Endodermal cell (in vitro differentiated cells): ENCODE measurements at regions not wholly inside any gene's neighbourhood (a gene's known extent, or its start where the extent isn't known, plus 50 kb on each side); places are given as distances from the start of the nearest gene placed in this dataset.
"Not testable (repeated sequence)": the region's sequence is repeated elsewhere in the genome, so short reads cannot be mapped to it uniquely, and the experiment has no call there.

ENCODE experiments used
- DNase-seq: peaks from one replicate; pipeline ENCODE4 v3.0.0-alpha.2; 2017
- H3K27ac ChIP-seq: 2 replicates; pipeline ENCODE4 v1.5.1; 2013; ENCODE audit warnings: mild to moderate bottlenecking, low read depth, low read length, moderate library complexity
- H3K27me3 ChIP-seq: 2 replicates; pipeline ENCODE4 v1.6.1; 2013; ENCODE audit warnings: mild to moderate bottlenecking, low read length, moderate library complexity; ENCODE audit not compliant: insufficient read depth, control insufficient read depth, poor library complexity, severe bottlenecking
- H3K36me3 ChIP-seq: 2 replicates; pipeline ENCODE4 v1.7.0; 2013; ENCODE audit warnings: mild to moderate bottlenecking, low read length, moderate library complexity; ENCODE audit not compliant: control insufficient read depth, insufficient read depth
- H3K4me1 ChIP-seq: one replicate; pipeline ENCODE4 v1.7.0; 2013; ENCODE audit warnings: low read length; ENCODE audit not compliant: control insufficient read depth, insufficient read depth
- H3K4me3 ChIP-seq: 2 replicates; pipeline ENCODE4 v1.5.1; 2013; ENCODE audit warnings: mild to moderate bottlenecking, low read length, moderate library complexity
- H3K9ac ChIP-seq: 2 replicates; pipeline ENCODE4 v1.6.1; 2013; ENCODE audit warnings: mild to moderate bottlenecking, low read length, moderate library complexity; ENCODE audit not compliant: poor library complexity, severe bottlenecking; ENCODE audit errors: extremely low read depth
- H3K9me3 ChIP-seq: 2 replicates; pipeline ENCODE4 v1.6.1; 2013; ENCODE audit warnings: mild to moderate bottlenecking, low read length, moderate library complexity; ENCODE audit not compliant: control insufficient read depth
- H3K27ac Mint-ChIP-seq: 2 replicates; pipeline ENCODE4 v1.8.0; 2020; ENCODE audit warnings: mixed read lengths
- H3K27me3 Mint-ChIP-seq: 2 replicates; pipeline ENCODE4 v1.8.0; 2021; ENCODE audit warnings: mild to moderate bottlenecking, mixed read lengths; ENCODE audit not compliant: insufficient read depth
- H3K36me3 Mint-ChIP-seq: 2 replicates; pipeline ENCODE4 v1.8.0; 2020; ENCODE audit warnings: low read depth, mixed read lengths
- H3K4me1 Mint-ChIP-seq: 2 replicates; pipeline ENCODE4 v1.8.0; 2020; ENCODE audit warnings: mixed read lengths
- H3K4me3 Mint-ChIP-seq: 2 replicates; pipeline ENCODE4 v1.8.0; 2020; ENCODE audit warnings: mild to moderate bottlenecking, moderate library complexity, mixed read lengths
- H3K9me3 Mint-ChIP-seq: 2 replicates; pipeline ENCODE4 v1.8.0; 2020; ENCODE audit warnings: mild to moderate bottlenecking, mixed read lengths
- WGBS, 2 experiments: methylation state at CpG; one replicate each; pipeline versions ENCODE4 v1.1.5 to v1.1.7; 2013; ENCODE audit warnings: missing lambda C conversion rate in 2 of 2, mixed read lengths in 1 of 2; ENCODE audit not compliant: insufficient coverage in 1 of 2, insufficient read length in 1 of 2; 5-methylcytosine and 5-hydroxymethylcytosine counted together
- TF ChIP-seq, protein P1 (sequence below): fragments of 200-600 bp; sonication (generic); conservative IDR thresholded peaks from 2 replicates; pipeline ENCODE4 v1.5.0; 2021; ENCODE audit warnings: antibody characterized with exemption, mild to moderate bottlenecking

DNA sequence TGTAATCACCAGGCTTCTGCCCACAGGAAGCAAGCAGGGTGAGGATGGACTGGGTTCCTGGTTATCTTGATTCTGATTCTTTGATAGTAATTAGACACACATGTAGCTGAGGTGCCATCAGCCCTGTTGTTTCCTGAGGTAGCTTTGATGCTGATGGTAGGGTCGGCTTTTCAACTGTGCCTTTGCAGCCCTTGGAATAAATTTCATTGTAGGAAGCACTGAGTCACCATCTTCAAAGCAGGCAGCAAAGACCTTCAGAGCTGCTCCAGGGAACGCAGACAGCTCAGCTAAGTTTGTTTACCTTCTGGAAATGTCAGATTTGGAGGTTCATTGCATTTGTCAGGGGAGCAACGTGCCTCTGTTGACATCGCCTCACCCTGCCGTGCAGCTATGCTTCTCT is 135.4 kb downstream of the ASMT start:
- TF ChIP-seq, protein P1, sequence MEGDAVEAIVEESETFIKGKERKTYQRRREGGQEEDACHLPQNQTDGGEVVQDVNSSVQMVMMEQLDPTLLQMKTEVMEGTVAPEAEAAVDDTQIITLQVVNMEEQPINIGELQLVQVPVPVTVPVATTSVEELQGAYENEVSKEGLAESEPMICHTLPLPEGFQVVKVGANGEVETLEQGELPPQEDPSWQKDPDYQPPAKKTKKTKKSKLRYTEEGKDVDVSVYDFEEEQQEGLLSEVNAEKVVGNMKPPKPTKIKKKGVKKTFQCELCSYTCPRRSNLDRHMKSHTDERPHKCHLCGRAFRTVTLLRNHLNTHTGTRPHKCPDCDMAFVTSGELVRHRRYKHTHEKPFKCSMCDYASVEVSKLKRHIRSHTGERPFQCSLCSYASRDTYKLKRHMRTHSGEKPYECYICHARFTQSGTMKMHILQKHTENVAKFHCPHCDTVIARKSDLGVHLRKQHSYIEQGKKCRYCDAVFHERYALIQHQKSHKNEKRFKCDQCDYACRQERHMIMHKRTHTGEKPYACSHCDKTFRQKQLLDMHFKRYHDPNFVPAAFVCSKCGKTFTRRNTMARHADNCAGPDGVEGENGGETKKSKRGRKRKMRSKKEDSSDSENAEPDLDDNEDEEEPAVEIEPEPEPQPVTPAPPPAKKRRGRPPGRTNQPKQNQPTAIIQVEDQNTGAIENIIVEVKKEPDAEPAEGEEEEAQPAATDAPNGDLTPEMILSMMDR = no peak
- Histone ChIP-seq H3K4me1 (no peaks in the 10 kb centered on the region), H3K27me3 (no peaks in the 10 kb centered on the region), H3K9ac (no peak overlapping the region), H3K27ac (no peak overlapping the region), H3K4me3 (no peak overlapping the region), H3K36me3 (no peaks in the 10 kb centered on the region), H3K9me3 (no peaks in the 10 kb centered on the region)
- Mint-ChIP-seq H3K36me3 (no peaks in the 10 kb centered on the region), H3K9me3 (peaks cover 12% of the 10 kb centered on the region), H3K27me3 (no peaks in the 10 kb centered on the region), H3K4me1 (no peaks in the 10 kb centered on the region), H3K4me3 (no peak overlapping the region), H3K27ac (no peak overlapping the region)
- WGBS, 2 experiments = 82 to 95% methylated on average over 2 to 5 of the region's 5 CpGs
- no peak for DNase-seq

DNA sequence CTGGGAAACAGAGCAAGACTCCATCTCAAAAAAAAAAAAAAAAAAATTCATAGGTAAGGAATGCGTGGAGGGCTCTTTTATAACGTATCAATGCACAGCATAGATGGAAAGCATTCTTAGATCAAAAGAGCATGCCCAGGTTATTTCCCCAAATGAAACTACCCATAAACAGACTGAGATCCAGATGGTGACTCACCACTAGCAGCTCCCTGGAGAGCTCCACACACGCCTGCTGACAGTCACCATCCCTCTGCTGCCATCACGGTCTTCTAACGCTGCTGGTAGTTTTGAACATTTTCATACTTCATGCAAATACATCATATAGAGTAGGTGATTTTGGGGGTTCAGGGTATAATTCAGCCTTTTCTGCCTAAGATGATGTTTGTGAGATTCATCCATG is 136.9 kb downstream of the ASMT start:
- no peak overlapping the region for H3K4me3 ChIP-seq
- H3K9ac ChIP-seq = no peak overlapping the region
- H3K36me3 ChIP-seq = no peaks in the 10 kb centered on the region
- Mint-ChIP-seq H3K4me1 (no peaks in the 10 kb centered on the region), H3K27me3 (no peaks in the 10 kb centered on the region), H3K36me3 (no peaks in the 10 kb centered on the region), H3K9me3 (peaks cover 25% of the 10 kb centered on the region), H3K27ac (no peak overlapping the region), H3K4me3 (no peak overlapping the region)
- H3K27ac ChIP-seq = no peak overlapping the region
- H3K27me3 ChIP-seq = no peaks in the 10 kb centered on the region
- peaks cover under 1% of the 10 kb centered on the region for H3K9me3 ChIP-seq
- TF ChIP-seq, protein P1 = no peak
- 93% methylated on average over 4 of the region's 5 CpGs; no CpG with 5 or more reads in 1 of the 2 experiments for WGBS, 2 experiments
- H3K4me1 ChIP-seq = no peaks in the 10 kb centered on the region
- no peak for DNase-seq

DNA sequence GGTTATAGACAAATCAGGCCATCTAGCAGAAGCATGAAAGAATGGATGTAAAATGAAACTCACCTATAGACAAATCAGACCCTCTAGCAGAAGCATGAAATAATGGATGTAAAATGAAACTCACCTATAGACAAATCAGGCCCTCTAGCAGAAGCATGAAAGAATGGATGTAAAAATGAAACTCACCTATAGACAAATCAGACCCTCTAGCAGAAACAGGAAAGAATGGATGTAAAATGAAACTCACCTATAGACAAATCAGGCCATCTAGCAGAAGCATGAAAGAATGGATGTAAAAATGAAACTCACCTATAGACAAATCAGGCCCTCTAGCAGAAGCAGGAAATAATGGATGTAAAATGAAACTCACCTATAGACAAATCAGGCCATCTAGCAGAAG is 137.9 kb downstream of the ASMT start:
- H3K9me3 ChIP-seq = peaks cover 10% of the 10 kb centered on the region
- not testable (repeated sequence) for H3K4me3 ChIP-seq, H3K4me1 Mint-ChIP-seq, H3K36me3 ChIP-seq, H3K36me3 Mint-ChIP-seq, H3K9ac ChIP-seq, H3K4me1 ChIP-seq, H3K27ac ChIP-seq, H3K27me3 Mint-ChIP-seq, H3K4me3 Mint-ChIP-seq, H3K27me3 ChIP-seq, DNase-seq, H3K27ac Mint-ChIP-seq
- H3K9me3 Mint-ChIP-seq = peaks cover 36% of the 10 kb centered on the region

GRCh38 chrX:1754077-1754476 is 139.2 kb downstream of the ASMT start:
- Histone ChIP-seq H3K4me3 (no peak overlapping the region), H3K4me1 (no peaks in the 10 kb centered on the region), H3K27me3 (no peaks in the 10 kb centered on the region), H3K9me3 (peaks cover 18% of the 10 kb centered on the region), H3K27ac (no peak overlapping the region), H3K36me3 (no peaks in the 10 kb centered on the region), H3K9ac (no peak overlapping the region)
- no peak for DNase-seq
- TF ChIP-seq, protein P1 = no peak
- H3K4me1 Mint-ChIP-seq = no peaks in the 10 kb centered on the region
- no peaks in the 10 kb centered on the region for H3K27me3 Mint-ChIP-seq
- H3K4me3 Mint-ChIP-seq = no peak overlapping the region
- 93 to 94% methylated on average over 7 to 8 of the region's 8 CpGs for WGBS, 2 experiments
- peaks cover 42% of the 10 kb centered on the region for H3K9me3 Mint-ChIP-seq
- H3K27ac Mint-ChIP-seq = no peak overlapping the region
- peaks cover 3% of the 10 kb centered on the region for H3K36me3 Mint-ChIP-seq
